IMR-90 (cell line): ENCODE measurements at regions not wholly inside any gene's neighbourhood (a gene's known extent, or its start where the extent isn't known, plus 50 kb on each side); places are given as distances from the start of the nearest gene placed in this dataset.

ENCODE experiments used
- ATAC-seq: fragments of 200-7000 bp; cut with Tn5 transposase; 2 replicates; pipeline ENCODE4 v1.9.1; 2020; ENCODE audit warnings: low read depth, mild to moderate bottlenecking, moderate library complexity
- BruUV-seq: library from RNA; stranded (reverse); fragments of 400-500 nt; replicated peaks from 2 replicates; lab custom pipeline; 2021; lab: Mats Ljungman, UMichigan
- CTCF ChIA-PET: fragments of 300-600 bp; formaldehyde crosslinking; extraction: SDS; loops from one replicate; lab custom pipeline; 2021; ENCODE audit warnings: antibody characterized with exemption; lab: Yijun Ruan, JAX
- POLR2A ChIA-PET: fragments of 300-600 bp; sonication (Branson Sonifier 250); formaldehyde crosslinking; loops from one replicate; lab custom pipeline; 2022; ENCODE audit warnings: antibody characterized with exemption; ENCODE audit not compliant: unreplicated experiment; lab: Charles Lee
- DNase-seq: peaks from one replicate; pipeline ENCODE4 v3.0.0; 2013
- H2AFZ ChIP-seq: replicated peaks from 2 replicates; pipeline ENCODE3; 2013; ENCODE audit warnings: low read length, mild to moderate bottlenecking; ENCODE audit not compliant: poor library complexity
- H2AK5ac ChIP-seq: 2 replicates; pipeline ENCODE4 v1.6.1; 2013; ENCODE audit warnings: low read depth, low read length, inconsistent platforms
- H2AK9ac ChIP-seq: replicated peaks from 2 replicates; pipeline ENCODE3; 2013; ENCODE audit warnings: mild to moderate bottlenecking, low read depth, low read length, moderate library complexity; ENCODE audit not compliant: poor library complexity
- H2BK120ac ChIP-seq: 2 replicates; pipeline ENCODE4 v1.6.1; 2013; ENCODE audit warnings: low read depth, low read length, inconsistent platforms
- H2BK15ac ChIP-seq: 3 replicates; pipeline ENCODE4 v1.6.1; 2013; ENCODE audit warnings: low read depth, low read length, inconsistent platforms
- H2BK20ac ChIP-seq: 2 replicates; pipeline ENCODE4 v1.6.1; 2013; ENCODE audit warnings: low read depth, mild to moderate bottlenecking, inconsistent platforms, low read length, moderate library complexity
- H2BK5ac ChIP-seq: 2 replicates; pipeline ENCODE4 v1.6.1; 2013; ENCODE audit warnings: mild to moderate bottlenecking, low read depth, low read length, inconsistent platforms; ENCODE audit not compliant: poor library complexity, severe bottlenecking
- H3K14ac ChIP-seq: replicated peaks from 2 replicates; pipeline ENCODE4 v1.6.1; 2013; ENCODE audit warnings: low read depth, low read length, inconsistent platforms
- H3K18ac ChIP-seq: 2 replicates; pipeline ENCODE4 v1.6.1; 2013; ENCODE audit warnings: low read depth, low read length, control low read depth
- H3K23ac ChIP-seq: 2 replicates; pipeline ENCODE4 v1.6.1; 2013; ENCODE audit warnings: low read depth, low read length, inconsistent platforms
- H3K27ac ChIP-seq: 2 replicates; pipeline ENCODE4 v1.5.1; 2013; ENCODE audit warnings: mild to moderate bottlenecking, control low read depth, low read length; ENCODE audit not compliant: insufficient read depth
- H3K27me3 ChIP-seq: 2 replicates; pipeline ENCODE4 v1.6.1; 2013; ENCODE audit warnings: low read length; ENCODE audit not compliant: control insufficient read depth, insufficient read depth
- H3K36me3 ChIP-seq: 2 replicates; pipeline ENCODE4 v1.6.1; 2013; ENCODE audit warnings: low read length, mixed read lengths; ENCODE audit not compliant: control insufficient read depth, insufficient read depth
- H3K4ac ChIP-seq: 2 replicates; pipeline ENCODE4 v1.6.1; 2013; ENCODE audit warnings: low read depth, low read length, inconsistent platforms
- H3K4me1 ChIP-seq: 2 replicates; pipeline ENCODE4 v1.6.1; 2013; ENCODE audit warnings: low read length, mixed read lengths; ENCODE audit not compliant: control insufficient read depth, insufficient read depth
- H3K4me2 ChIP-seq: 2 replicates; pipeline ENCODE4 v1.6.1; 2013; ENCODE audit warnings: low read depth, mild to moderate bottlenecking, control low read depth, low read length, moderate library complexity
- H3K4me3 ChIP-seq: 2 replicates; pipeline ENCODE4 v1.5.1; 2013; ENCODE audit warnings: low read depth, mild to moderate bottlenecking, control low read depth, low read length, moderate library complexity; ENCODE audit not compliant: insufficient read depth
- H3K56ac ChIP-seq: 2 replicates; pipeline ENCODE4 v1.6.1; 2013; ENCODE audit warnings: low read length, inconsistent platforms; ENCODE audit not compliant: insufficient read depth; ENCODE audit errors: extremely low read depth
- H3K79me1 ChIP-seq, 2 experiments: 2 replicates each; pipeline ENCODE4 v1.6.1; 2013; ENCODE audit warnings: low read length in 2 of 2, inconsistent platforms in 1 of 2, low read depth in 1 of 2
- H3K9ac ChIP-seq: 2 replicates; pipeline ENCODE4 v1.6.1; 2013; ENCODE audit warnings: low read depth, low read length, control low read depth
- H3K9me1 ChIP-seq: 2 replicates; pipeline ENCODE4 v1.6.1; 2013; ENCODE audit warnings: low read length, inconsistent platforms; ENCODE audit not compliant: insufficient read depth
- H3K9me3 ChIP-seq: 2 replicates; pipeline ENCODE4 v1.6.1; 2013; ENCODE audit warnings: low read length; ENCODE audit not compliant: control insufficient read depth, insufficient read depth
- H4K20me1 ChIP-seq: 2 replicates; pipeline ENCODE4 v1.6.1; 2013; ENCODE audit warnings: low read length, inconsistent platforms; ENCODE audit not compliant: insufficient read depth
- H4K5ac ChIP-seq: 2 replicates; pipeline ENCODE4 v1.6.1; 2013; ENCODE audit warnings: mild to moderate bottlenecking, low read depth, low read length, control low read depth
- H4K8ac ChIP-seq, 2 experiments: 2 replicates each; pipeline ENCODE4 v1.6.1; 2013; ENCODE audit warnings: low read depth in 2 of 2, low read length in 2 of 2, control low read depth in 1 of 2, inconsistent platforms in 1 of 2
- H4K91ac ChIP-seq: 2 replicates; pipeline ENCODE4 v1.6.1; 2013; ENCODE audit warnings: low read depth, low read length, inconsistent platforms; ENCODE audit not compliant: insufficient read depth
- CEBPB ChIP-seq: IDR thresholded peaks from 2 replicates; pipeline ENCODE4 v1.6.1; 2012; ENCODE audit warnings: low read depth, low read length, improper control_type of control experiment
- MAZ ChIP-seq: IDR thresholded peaks from 2 replicates; pipeline ENCODE4 v1.6.1; 2012; ENCODE audit warnings: low read depth, mild to moderate bottlenecking, low read length, improper control_type of control experiment, moderate library complexity, borderline replicate concordance
- MXI1 ChIP-seq: IDR thresholded peaks from 2 replicates; pipeline ENCODE4 v1.6.1; 2012; ENCODE audit warnings: low read depth, mild to moderate bottlenecking, low read length, moderate library complexity, borderline replicate concordance
- POLR2A ChIP-seq: IDR thresholded peaks from 2 replicates; pipeline ENCODE4 v1.6.1; 2012; ENCODE audit warnings: mild to moderate bottlenecking, low read depth, low read length
- WGBS, 2 experiments: methylation state at CpG; one replicate each; pipeline versions ENCODE4 v1.1.5 to v1.1.7; 2013; ENCODE audit warnings: missing lambda C conversion rate in 2 of 2; ENCODE audit not compliant: insufficient read length in 1 of 2; ENCODE audit errors: extremely low coverage in 2 of 2; 5-methylcytosine and 5-hydroxymethylcytosine counted together
- dilution Hi-C: fragments of 300-500 bp; cut with HindIII; formaldehyde crosslinking; loops from one replicate; pipeline ENCODE4 v1.14.3; 2018; ENCODE audit warnings: low sequenced_read_pairs; ENCODE audit not compliant: unreplicated experiment
- in situ Hi-C: fragments of 300-500 bp; cut with MboI; formaldehyde crosslinking; loops from 3 replicates; pipeline ENCODE4 v1.14.3; 2019; ENCODE audit warnings: low sequenced_read_pairs, inconsistent platforms, mixed read lengths
- intact Hi-C: fragments of 100-400 bp; cut with micrococcal nuclease; formaldehyde crosslinking; loops from 2 replicates; pipeline ENCODE4 v1.10.0; 2022

- no TSS peak for BruUV-seq
- CTCF ChIA-PET, result no interaction called here
Observed at GRCh38 chr4:58617226-58617625, 1507.0 kb upstream of the IGFBP7 start.

More at GRCh38 chr4:58617226-58617625, 1507.0 kb upstream of the IGFBP7 start:
- no peak overlapping the region for H2BK5ac ChIP-seq
- H3K4me3 ChIP-seq, result no peak overlapping the region
- no CpG with 5 or more reads among the region's 2 CpGs for WGBS, 2 experiments
- no peak overlapping the region for H3K27ac ChIP-seq
- no peak overlapping the region for H2BK20ac ChIP-seq
- DNase-seq (no peak), ATAC-seq (no peak)
- in situ Hi-C loops (no loop called here), intact Hi-C loops (no loop called here), dilution Hi-C loops (no loop called here)
- H3K14ac ChIP-seq, result no peak overlapping the region
- no peaks in the 10 kb centered on the region for H4K20me1 ChIP-seq
- H3K56ac ChIP-seq, result no peak overlapping the region
- no peak overlapping the region for H4K91ac ChIP-seq
- H4K8ac ChIP-seq, result no peak overlapping the region
- no peaks in the 10 kb centered on the region for H3K27me3 ChIP-seq
- no peaks in the 10 kb centered on the region for H3K9me1 ChIP-seq
- H3K4me2 ChIP-seq, result no peak overlapping the region
- H3K4ac ChIP-seq, result no peak overlapping the region
- H2BK120ac ChIP-seq, result no peak overlapping the region
- no peaks in the 10 kb centered on the region for H3K36me3 ChIP-seq
- H2BK15ac ChIP-seq, result no peak overlapping the region
- H2AFZ ChIP-seq, result no peak overlapping the region
- no peak overlapping the region for H3K9ac ChIP-seq
- no peak for TF ChIP-seq CEBPB
- TF ChIP-seq POLR2A, result no peak
- TF ChIP-seq MAZ, result no peak
- no peak for TF ChIP-seq MXI1
- H4K5ac ChIP-seq, result no peak overlapping the region
- no peaks in the 10 kb centered on the region for H3K79me1 ChIP-seq
- H2AK9ac ChIP-seq, result no peak overlapping the region
- no peak overlapping the region for H3K23ac ChIP-seq
- no peak overlapping the region for H3K18ac ChIP-seq
- H2AK5ac ChIP-seq, result no peak overlapping the region
- peaks cover 7% of the 10 kb centered on the region; the same call in 1 of the 2 replicates for H3K9me3 ChIP-seq
- no peaks in the 10 kb centered on the region for H3K4me1 ChIP-seq
- POLR2A ChIA-PET, result no interaction called here
